ENCODE measurements at regions not wholly inside any gene's neighbourhood (a gene's known extent, or its start where the extent isn't known, plus 50 kb on each side); places are given as distances from the start of the nearest gene placed in this dataset.

- H3K4me3 ChIP-seq (ENCODE audit: low read length): no peak overlapping the region
- TF ChIP-seq EZH2 (IDR thresholded peaks at IDR 0.05; ENCODE audit: low read length, unreplicated experiment) (no peak), EZH2phosphoT487 (IDR thresholded peaks at IDR 0.05; ENCODE audit: borderline replicate concordance, low read length) (no peak), CTCF (conservative IDR thresholded peaks at IDR 0.05; ENCODE audit: low read depth, low read length) (no peak)
- H3K27ac ChIP-seq (ENCODE audit: low read length): peak overlapping the region; percentile 70
- DNase-seq (peak; percentile 53), ATAC-seq (no peak)
- H3K9ac ChIP-seq (ENCODE audit: low read length): peak overlapping the region; percentile 17; the same call in 1 of the 2 replicates
- H2AFZ ChIP-seq (ENCODE audit: low read length): peak overlapping the region; percentile 29; the same call in 1 of the 2 replicates
- H3K9me2 ChIP-seq (replicated peaks; ENCODE audit: low read length): no peaks in the 10 kb centered on the region
- no peaks in the 10 kb centered on the region for H4K20me1 ChIP-seq (ENCODE audit: low read length)
- CTCF ChIA-PET: interaction anchor here (1.1 kb wide), 1 partner anchor 21 kb away, joined by 3 read pairs; no protein-coding TSS in a partner anchor
- BruUV-seq (replicated peaks): no TSS peak
- POLR2A ChIA-PET (ENCODE audit: unreplicated experiment): no interaction called here
- peak overlapping the region; percentile 64 for H3K4me2 ChIP-seq (ENCODE audit: low read length)
- H3K9me3 ChIP-seq (ENCODE audit: low read length): no peaks in the 10 kb centered on the region
- H3K79me2 ChIP-seq (ENCODE audit: low read length): no peaks in the 10 kb centered on the region
- peaks cover 30% of the 10 kb centered on the region for H3K4me1 ChIP-seq (ENCODE audit: insufficient read depth, low read length)
- intact Hi-C loops (cut with micrococcal nuclease): no loop called here
- no peaks in the 10 kb centered on the region for H3K27me3 ChIP-seq (ENCODE audit: low read length)
- H3F3A ChIP-seq (ENCODE audit: low read length, unreplicated experiment): no peaks in the 10 kb centered on the region
- no peaks in the 10 kb centered on the region for H3K36me3 ChIP-seq (ENCODE audit: low read depth, low read length)
Measured at GRCh38 chr20:56690531-56691175, 61.5 kb downstream of the TFAP2C start.

GRCh38 chr20:56691325-56691998 lies 62.4 kb downstream of the TFAP2C start:
- BruUV-seq (replicated peaks): no TSS peak
- no peaks in the 10 kb centered on the region for H3K27me3 ChIP-seq (ENCODE audit: low read length)
- TF ChIP-seq EZH2 (IDR thresholded peaks at IDR 0.05; ENCODE audit: low read length, unreplicated experiment): no peak
- no peak for TF ChIP-seq EZH2phosphoT487 (IDR thresholded peaks at IDR 0.05; ENCODE audit: borderline replicate concordance, low read length)
- no peak for TF ChIP-seq CTCF (conservative IDR thresholded peaks at IDR 0.05; ENCODE audit: low read depth, low read length)
- no peaks in the 10 kb centered on the region for H3K79me2 ChIP-seq (ENCODE audit: low read length)
- no peaks in the 10 kb centered on the region for H3K9me3 ChIP-seq (ENCODE audit: low read length)
- no peak overlapping the region for H3K27ac ChIP-seq (ENCODE audit: low read length)
- ATAC-seq (no peak), DNase-seq (peak; percentile 30)
- no peak overlapping the region for H3K9ac ChIP-seq (ENCODE audit: low read length)
- H3K4me3 ChIP-seq (ENCODE audit: low read length): no peak overlapping the region
- ChIA-PET POLR2A (ENCODE audit: unreplicated experiment) (no interaction called here), CTCF (interaction anchor here (1.1 kb wide), 1 partner anchor 20 kb away, joined by 3 read pairs; no protein-coding TSS in a partner anchor)
- peaks cover 30% of the 10 kb centered on the region for H3K4me1 ChIP-seq (ENCODE audit: insufficient read depth, low read length)
- H3K9me2 ChIP-seq (replicated peaks; ENCODE audit: low read length): no peaks in the 10 kb centered on the region
- no peaks in the 10 kb centered on the region for H3K36me3 ChIP-seq (ENCODE audit: low read depth, low read length)
- H2AFZ ChIP-seq (ENCODE audit: low read length): no peak overlapping the region
- intact Hi-C loops (cut with micrococcal nuclease): no loop called here
- no peak overlapping the region for H3K4me2 ChIP-seq (ENCODE audit: low read length)
- H4K20me1 ChIP-seq (ENCODE audit: low read length): no peaks in the 10 kb centered on the region
- H3F3A ChIP-seq (ENCODE audit: low read length, unreplicated experiment): no peaks in the 10 kb centered on the region

- ATAC-seq: no peak
- Histone ChIP-seq H4K20me1 (ENCODE audit: low read length) (no peaks in the 10 kb centered on the region), H3K9ac (ENCODE audit: low read length) (no peak overlapping the region), H3K36me3 (ENCODE audit: low read depth, low read length) (no peaks in the 10 kb centered on the region), H3K9me3 (ENCODE audit: low read length) (no peaks in the 10 kb centered on the region), H3K79me2 (ENCODE audit: low read length) (no peaks in the 10 kb centered on the region), H3K27me3 (ENCODE audit: low read length) (no peaks in the 10 kb centered on the region), H3K4me2 (ENCODE audit: low read length) (no peak overlapping the region), H3K4me1 (ENCODE audit: insufficient read depth, low read length) (peaks cover 30% of the 10 kb centered on the region), H3K9me2 (replicated peaks; ENCODE audit: low read length) (no peaks in the 10 kb centered on the region), H3K27ac (ENCODE audit: low read length) (no peak overlapping the region), H2AFZ (ENCODE audit: low read length) (no peak overlapping the region), H3K4me3 (ENCODE audit: low read length) (no peak overlapping the region), H3F3A (ENCODE audit: low read length, unreplicated experiment) (no peaks in the 10 kb centered on the region)
- intact Hi-C loops (cut with micrococcal nuclease): no loop called here
- no peak for DNase-seq
- BruUV-seq (replicated peaks): no TSS peak
- POLR2A ChIA-PET (ENCODE audit: unreplicated experiment): no interaction called here
- TF ChIP-seq EZH2 (IDR thresholded peaks at IDR 0.05; ENCODE audit: low read length, unreplicated experiment) (no peak), CTCF (conservative IDR thresholded peaks at IDR 0.05; ENCODE audit: low read depth, low read length) (no peak), EZH2phosphoT487 (IDR thresholded peaks at IDR 0.05; ENCODE audit: borderline replicate concordance, low read length) (no peak)
- CTCF ChIA-PET: no interaction called here
Measured at GRCh38 chr20:56693217-56693616, 64.1 kb downstream of the TFAP2C start.

All from PC-3 (cell line).